Upper lobe of left lung (tissue), 4 donors: ENCODE measurements at regions not wholly inside any gene's neighbourhood (a gene's known extent, or its start where the extent isn't known, plus 50 kb on each side); places are given as distances from the start of the nearest gene placed in this dataset.

Experiments
- EP300 ChIP-seq, 4 donors: sonication (generic); formaldehyde crosslinking; IDR thresholded peaks; one replicate each; pipeline ENCODE4 v1.5.1; 2017; ENCODE audit warnings: antibody characterized with exemption in 4 of 4, control low read depth in 2 of 4
- POLR2A ChIP-seq, 4 donors: fragments of 450-650 bp; IDR thresholded peaks; one replicate each; pipeline ENCODE4 v1.5.1; 2016 to 2017; ENCODE audit warnings: antibody characterized with exemption in 4 of 4, mild to moderate bottlenecking in 2 of 4
- POLR2AphosphoS5 ChIP-seq, 2 donors: sonication (generic); formaldehyde crosslinking; IDR thresholded peaks; one replicate each; pipeline ENCODE4 v1.5.1; 2017; ENCODE audit warnings: antibody characterized with exemption in 2 of 2
- TF ChIP-seq, protein P1 (sequence below), 6 experiments: fragments of 450-650 bp in 4 of 6; fragments of 200-600 bp in 2 of 6; sonication (generic) in 2 of 6; IDR thresholded peaks; one replicate each; pipeline ENCODE4 v1.5.1; 2016 to 2019; ENCODE audit warnings: antibody characterized with exemption in 6 of 6

DNA sequence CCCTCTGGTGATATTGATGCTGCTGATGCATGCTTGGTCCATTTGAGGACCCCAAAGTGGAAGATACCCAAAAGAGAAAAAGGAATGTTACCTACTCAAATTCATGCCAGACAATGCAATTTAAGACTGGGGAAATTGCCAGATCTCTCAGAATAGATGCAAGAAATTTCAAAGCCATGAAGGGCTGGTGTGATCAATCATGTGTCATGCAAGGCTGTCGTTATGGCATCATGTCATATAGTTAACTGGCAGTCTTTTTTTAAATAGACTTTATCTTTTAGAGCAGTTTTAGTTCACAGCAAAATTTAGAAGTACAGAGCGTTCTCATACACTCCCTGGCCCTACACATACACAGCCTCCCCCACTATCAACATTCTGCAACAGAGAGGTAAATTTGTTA lies 53.1 kb upstream of the ABHD2 start:
- TF ChIP-seq, protein P1, sequence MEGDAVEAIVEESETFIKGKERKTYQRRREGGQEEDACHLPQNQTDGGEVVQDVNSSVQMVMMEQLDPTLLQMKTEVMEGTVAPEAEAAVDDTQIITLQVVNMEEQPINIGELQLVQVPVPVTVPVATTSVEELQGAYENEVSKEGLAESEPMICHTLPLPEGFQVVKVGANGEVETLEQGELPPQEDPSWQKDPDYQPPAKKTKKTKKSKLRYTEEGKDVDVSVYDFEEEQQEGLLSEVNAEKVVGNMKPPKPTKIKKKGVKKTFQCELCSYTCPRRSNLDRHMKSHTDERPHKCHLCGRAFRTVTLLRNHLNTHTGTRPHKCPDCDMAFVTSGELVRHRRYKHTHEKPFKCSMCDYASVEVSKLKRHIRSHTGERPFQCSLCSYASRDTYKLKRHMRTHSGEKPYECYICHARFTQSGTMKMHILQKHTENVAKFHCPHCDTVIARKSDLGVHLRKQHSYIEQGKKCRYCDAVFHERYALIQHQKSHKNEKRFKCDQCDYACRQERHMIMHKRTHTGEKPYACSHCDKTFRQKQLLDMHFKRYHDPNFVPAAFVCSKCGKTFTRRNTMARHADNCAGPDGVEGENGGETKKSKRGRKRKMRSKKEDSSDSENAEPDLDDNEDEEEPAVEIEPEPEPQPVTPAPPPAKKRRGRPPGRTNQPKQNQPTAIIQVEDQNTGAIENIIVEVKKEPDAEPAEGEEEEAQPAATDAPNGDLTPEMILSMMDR (IDR thresholded peaks at IDR 0.05): no peak
- TF ChIP-seq POLR2A (IDR thresholded peaks at IDR 0.05) (no peak), EP300 (IDR thresholded peaks at IDR 0.05) (no peak), POLR2AphosphoS5 (IDR thresholded peaks at IDR 0.05) (no peak)
